ENCODE measurements at regions not wholly inside any gene's neighbourhood (a gene's known extent, or its start where the extent isn't known, plus 50 kb on each side); places are given as distances from the start of the nearest gene placed in this dataset.

- TF ChIP-seq POLR2AphosphoS5 (IDR thresholded peaks at IDR 0.05; ENCODE audit: low read depth, low read length) (no peak), POLR2A (IDR thresholded peaks at IDR 0.05; ENCODE audit: low read depth, low read length) (no peak), TAF1 (IDR thresholded peaks at IDR 0.05; ENCODE audit: borderline replicate concordance, low read depth, low read length) (no peak)
Measured at GRCh38 chr1:168875831-168876230, 146.8 kb upstream of the DPT start.
